SHP77 treated with DMSO at 0.1 percent for 48 hours (cell line): ENCODE measurements at regions not wholly inside any gene's neighbourhood (a gene's known extent, or its start where the extent isn't known, plus 50 kb on each side); places are given as distances from the start of the nearest gene placed in this dataset.
"Not testable (repeated sequence)": the region's sequence is repeated elsewhere in the genome, so short reads cannot be mapped to it uniquely, and the experiment has no call there.

ENCODE experiments used
- DNase-seq: peaks from one replicate; lab custom pipeline; 2025; lab: John Stamatoyannopoulos, UW

GRCh38 chr10:78210976-78211375, 177.3 kb downstream of the RPS24 start:
- no peak for DNase-seq

DNA sequence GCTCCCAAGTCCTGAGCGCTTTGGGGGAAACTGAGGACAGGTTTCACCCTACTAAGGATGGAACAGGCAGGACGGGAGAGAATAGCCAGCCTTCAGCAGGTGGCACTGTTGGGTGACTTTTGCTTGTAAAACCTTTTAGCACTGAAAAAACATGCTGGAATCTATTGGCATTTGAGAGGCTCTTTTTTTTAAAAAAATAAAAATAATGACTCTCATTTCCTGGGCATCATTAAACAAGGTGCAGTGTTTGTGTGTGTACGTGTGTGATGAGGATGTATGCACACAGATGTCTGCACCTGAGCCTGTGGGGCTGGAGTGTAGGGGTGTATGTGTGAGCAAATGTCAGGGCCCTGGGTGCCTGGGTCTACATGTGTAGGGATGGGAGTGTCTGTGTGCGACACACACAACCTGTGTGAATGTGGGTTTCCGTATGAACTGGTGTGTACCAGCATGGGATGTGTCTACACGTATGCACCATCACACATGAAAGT, 177.9 kb downstream of the RPS24 start:
- DNase-seq: no peak

DNA sequence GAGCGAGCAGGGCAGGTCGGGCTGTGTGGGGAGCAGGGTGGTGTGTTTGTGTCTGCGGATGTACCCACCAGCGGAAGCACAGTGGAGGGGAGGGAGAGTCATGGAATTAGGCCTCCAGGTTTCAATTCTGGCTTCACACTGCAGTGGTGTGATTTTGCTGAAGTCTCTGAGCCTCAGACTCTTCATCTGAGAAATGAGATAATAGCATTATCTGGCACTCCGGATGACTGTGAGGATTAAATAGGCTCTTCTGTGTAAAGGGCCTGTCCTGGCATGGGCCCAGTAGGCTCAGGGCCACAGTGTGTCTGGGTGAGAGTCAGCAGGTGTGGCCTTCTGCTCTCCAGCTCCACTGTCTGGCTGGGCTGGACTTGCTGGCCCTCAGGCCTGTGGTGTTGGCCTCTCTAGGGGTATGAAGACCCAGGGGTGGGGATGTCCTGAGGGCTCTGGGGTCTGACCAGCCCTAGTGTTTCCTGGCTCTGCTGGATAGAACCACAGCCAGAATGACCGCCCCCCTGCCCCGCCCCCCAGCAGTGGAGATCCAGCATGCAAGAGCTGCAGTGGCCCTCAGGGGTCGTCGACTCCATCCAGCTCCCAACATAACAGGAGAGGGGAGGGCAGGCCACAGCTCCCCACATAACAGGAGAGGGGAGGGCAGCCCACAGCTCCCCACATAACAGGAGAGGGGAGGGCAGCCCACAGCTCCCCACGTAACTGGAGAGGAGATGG, 178.6 kb downstream of the RPS24 start:
- no peak for DNase-seq

GRCh38 chr10:78212786-78213175, 179.1 kb downstream of the RPS24 start:
- no peak for DNase-seq

- no peak for DNase-seq
Measured at GRCh38 chr10:78214955-78215354, 181.3 kb downstream of the RPS24 start.

DNA sequence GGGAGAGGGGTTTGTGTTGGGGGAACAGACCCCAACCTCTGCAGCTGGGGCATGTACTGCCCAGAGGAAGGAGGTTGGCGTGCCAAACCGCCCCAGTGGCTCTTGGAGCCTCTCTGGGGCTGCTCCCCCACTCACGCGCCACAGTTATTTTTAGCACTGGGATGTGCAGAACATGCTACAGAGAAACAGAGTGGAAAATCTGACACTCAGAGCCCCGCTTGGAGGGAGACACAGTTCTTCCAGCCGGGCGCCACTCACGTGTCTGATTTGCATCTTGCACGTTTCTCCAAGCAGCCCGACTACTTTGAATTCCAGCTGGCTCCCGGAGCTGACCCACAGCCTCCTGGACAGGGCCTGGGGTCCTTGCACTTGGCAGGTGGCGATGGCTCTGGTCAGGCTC, 182.0 kb downstream of the RPS24 start:
- DNase-seq: no peak

- no peak for DNase-seq
Measured at GRCh38 chr10:78217336-78217735, 183.7 kb downstream of the RPS24 start.

DNA sequence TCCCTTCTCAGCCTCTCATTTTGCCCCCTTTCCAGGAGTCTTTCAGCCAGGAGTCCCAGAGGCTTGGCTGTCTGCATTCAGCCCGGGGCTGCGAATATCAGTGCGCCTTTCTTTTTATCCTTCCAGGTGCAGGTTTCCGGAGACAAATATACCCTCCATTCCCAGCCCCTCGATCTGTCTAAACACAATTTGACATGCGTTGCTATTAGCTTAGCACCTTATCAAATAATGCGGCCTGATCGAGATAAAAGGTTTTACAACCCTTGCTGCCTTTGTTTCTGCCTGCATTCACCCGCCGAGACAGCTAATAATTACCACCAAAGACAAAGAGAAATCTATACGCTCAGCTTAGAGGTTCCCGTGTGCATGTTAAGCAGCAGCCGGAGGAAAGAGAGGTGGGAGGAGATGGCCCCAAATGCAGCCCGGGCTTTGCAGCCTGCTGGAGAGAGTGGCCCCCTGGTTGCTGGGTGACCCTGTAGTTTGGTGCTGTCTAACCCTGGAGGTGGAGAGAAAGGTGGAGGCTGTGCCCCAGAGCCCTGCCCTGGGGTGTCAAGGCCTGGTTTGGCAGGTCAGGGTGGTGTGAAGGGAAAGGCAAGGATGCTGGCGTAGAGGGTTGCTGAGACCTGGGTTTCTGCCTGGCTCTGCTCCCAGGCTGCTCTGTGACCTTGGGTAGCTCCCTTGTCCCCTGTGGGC, 185.3 kb downstream of the RPS24 start:
- no peak for DNase-seq

- DNase-seq: not testable (repeated sequence)
Measured at GRCh38 chr10:78219568-78219967, 185.9 kb downstream of the RPS24 start.

- DNase-seq: no peak
Measured at GRCh38 chr10:78220781-78221180, 187.1 kb downstream of the RPS24 start.

DNA sequence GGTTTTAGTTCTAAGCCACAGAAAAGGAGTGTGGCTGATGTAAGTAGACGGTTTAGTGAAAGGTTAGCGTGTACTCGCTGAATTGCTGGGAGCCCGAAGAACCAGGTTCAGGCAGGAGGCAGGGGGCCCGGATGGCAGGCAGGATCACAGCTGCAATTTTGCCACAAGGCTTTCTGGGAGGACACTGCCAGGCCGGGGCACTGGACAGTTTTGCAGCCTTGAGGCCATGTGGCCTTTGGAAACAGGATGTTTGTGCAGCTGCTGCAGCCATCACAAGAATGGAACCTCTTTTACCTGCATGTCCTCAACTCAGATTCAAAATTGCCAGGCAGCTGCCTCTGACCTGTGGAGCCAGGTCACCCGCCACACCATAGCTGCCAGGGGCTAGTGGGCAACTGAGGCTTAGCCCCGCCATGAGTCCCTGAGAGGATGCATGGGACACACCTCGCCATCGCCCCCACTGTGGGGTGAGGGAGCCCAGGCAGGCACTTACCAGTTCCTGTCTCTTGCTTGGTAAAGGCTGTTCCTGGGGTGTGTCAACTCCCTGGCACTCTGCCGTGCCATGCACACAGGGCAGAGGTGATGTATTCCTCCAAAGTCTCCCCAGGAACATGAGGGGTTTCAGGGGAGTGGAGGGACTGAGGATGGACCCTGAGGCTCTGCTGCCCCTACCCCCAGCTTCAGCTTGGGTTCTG, 188.6 kb downstream of the RPS24 start:
- DNase-seq: peak; percentile 12

DNA sequence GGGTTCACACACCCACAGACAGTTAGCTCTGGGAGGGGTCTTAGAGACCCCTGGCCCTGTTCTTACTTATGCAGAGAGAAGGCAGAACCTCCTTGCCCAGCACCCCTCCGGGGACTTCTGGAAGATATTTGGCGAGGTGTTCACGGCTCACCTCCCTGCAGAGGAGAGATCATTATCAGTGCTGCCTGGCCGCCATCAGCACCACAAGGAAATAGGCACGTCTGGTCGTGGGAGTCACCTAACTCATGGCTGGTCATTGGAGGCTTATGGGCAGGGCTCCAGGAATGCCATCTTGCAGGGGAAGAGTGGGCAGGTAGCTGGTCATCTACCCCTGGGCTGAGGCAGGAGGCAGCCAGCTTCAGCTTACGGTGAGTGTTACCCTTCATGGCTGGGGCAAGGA, 189.4 kb downstream of the RPS24 start:
- DNase-seq: no peak

DNA sequence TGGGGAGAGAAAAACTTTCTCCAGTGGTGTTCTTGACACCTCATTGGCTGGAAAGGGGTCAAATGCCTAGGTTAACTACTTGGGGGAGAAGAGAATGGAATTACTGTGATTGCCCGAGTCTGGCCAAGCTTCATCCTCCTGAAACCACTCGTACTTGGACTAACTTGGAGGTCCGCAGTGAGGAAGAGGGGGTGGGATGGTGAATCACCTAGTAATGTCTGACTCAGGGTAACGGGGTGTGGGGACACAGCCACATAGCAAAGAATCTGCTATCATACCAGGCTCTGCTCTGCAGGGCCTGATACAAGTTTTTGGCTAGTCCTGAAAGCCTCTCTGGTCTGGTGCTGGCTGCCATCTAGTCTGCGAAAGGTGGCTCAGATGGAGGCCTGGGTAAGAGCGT, 190.9 kb downstream of the RPS24 start:
- no peak for DNase-seq

- no peak for DNase-seq
Measured at GRCh38 chr10:78225594-78225993, 191.9 kb downstream of the RPS24 start.

- no peak for DNase-seq
Measured at GRCh38 chr10:78229489-78229888, 195.8 kb downstream of the RPS24 start.

GRCh38 chr10:78229950-78230675, 196.4 kb downstream of the RPS24 start:
- DNase-seq: no peak

- no peak for DNase-seq
Measured at GRCh38 chr10:78231327-78231726, 197.7 kb downstream of the RPS24 start.

GRCh38 chr10:78231939-78232338, 198.3 kb downstream of the RPS24 start:
- DNase-seq: no peak

DNA sequence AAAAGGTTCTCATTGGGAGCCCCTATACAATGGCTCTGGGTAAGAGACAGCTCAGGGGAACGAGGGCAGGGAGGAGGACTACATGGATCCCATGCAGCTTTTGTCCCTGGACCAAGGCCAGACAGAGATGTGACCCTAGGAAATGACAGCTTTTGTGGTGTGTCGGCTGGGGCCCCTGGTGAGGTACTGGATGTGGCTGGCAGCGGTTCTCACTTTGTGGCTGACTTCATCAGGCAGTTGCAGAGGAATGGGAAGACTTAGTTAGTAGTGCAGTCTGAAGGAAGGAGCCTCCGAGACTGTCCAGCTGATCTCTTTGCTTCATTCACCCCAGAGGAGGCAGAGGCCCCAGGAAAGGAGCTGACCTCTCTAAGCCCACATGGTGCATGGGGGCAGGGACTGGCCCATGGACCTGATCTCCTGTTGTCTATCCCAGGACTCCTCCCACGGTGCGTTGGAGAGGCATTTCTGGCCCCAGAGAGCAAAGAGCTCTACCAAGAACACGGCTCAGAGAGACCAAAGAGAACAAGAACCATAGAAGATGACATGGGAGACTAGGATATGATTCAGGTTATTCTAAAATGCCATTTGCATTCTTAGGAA, 202.9 kb downstream of the RPS24 start:
- DNase-seq: no peak

DNA sequence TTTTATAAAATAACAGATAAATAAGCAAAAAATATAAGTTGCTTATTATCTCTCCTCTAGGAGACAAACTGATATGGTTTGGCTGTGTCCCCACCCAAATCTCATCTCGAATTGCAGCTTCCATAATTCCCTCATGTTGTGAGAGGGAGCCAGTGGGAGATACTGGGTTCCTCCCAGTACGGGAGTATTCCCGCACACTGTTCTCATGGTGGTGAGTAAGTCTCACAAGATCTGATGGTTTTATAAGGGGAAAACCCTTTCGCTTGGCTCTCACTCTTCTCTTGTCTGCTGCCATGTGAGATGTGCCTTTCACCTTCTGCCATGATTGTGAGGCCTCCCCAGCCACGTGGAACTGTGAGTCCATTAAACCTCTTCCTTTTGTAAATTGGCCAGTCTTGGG, 204.3 kb downstream of the RPS24 start:
- not testable (repeated sequence) for DNase-seq

DNA sequence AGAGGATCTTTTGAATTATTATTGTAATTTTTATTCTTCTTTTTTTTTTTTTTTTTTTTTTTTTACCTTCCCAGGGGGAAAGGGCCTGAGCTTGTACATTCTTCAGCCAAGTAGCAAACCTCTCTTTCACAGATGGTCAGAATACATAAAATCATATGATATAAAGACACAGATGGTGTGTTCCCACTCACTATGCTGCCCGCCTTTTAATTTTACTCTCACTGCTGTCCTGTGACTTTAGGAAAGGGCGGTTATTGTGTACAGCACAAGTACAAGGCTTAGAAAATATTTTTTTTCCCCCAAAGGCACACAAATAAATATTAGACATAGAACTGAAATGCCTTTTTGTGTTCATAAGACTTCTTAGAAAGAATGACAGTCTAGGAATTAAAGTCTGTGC, 213.6 kb downstream of the RPS24 start:
- DNase-seq: no peak

GRCh38 chr10:78247821-78248220, 214.2 kb downstream of the RPS24 start:
- no peak for DNase-seq
